Mesenchymal stem cell (in vitro differentiated cells and primary cell): ENCODE measurements at regions not wholly inside any gene's neighbourhood (a gene's known extent, or its start where the extent isn't known, plus 50 kb on each side); places are given as distances from the start of the nearest gene placed in this dataset.

ENCODE experiments used
- DNase-seq: peaks from one replicate; pipeline ENCODE4 v3.0.0-alpha.2; 2013
- H2AFZ ChIP-seq: one replicate; pipeline ENCODE4 v1.6.1; 2013; ENCODE audit warnings: low read depth, mild to moderate bottlenecking, control low read depth, inconsistent platforms, low read length, moderate library complexity
- H2AK5ac ChIP-seq: 2 replicates; pipeline ENCODE4 v1.6.1; 2013; ENCODE audit warnings: low read length, moderate library complexity, mild to moderate bottlenecking, inconsistent platforms; ENCODE audit not compliant: severe bottlenecking
- H2BK120ac ChIP-seq: one replicate; pipeline ENCODE4 v1.6.1; 2013; ENCODE audit warnings: low read depth, mild to moderate bottlenecking, inconsistent platforms, low read length, moderate library complexity
- H2BK12ac ChIP-seq, 2 experiments: one replicate each; pipeline ENCODE4 v1.6.1; 2013; ENCODE audit warnings: inconsistent platforms in 2 of 2, low read length in 2 of 2, mild to moderate bottlenecking in 2 of 2, moderate library complexity in 2 of 2, control low read depth in 1 of 2
- H2BK15ac ChIP-seq: one replicate; pipeline ENCODE4 v1.6.1; 2013; ENCODE audit warnings: mild to moderate bottlenecking, low read depth, inconsistent platforms; ENCODE audit not compliant: poor library complexity, severe bottlenecking
- H2BK5ac ChIP-seq: 2 replicates; pipeline ENCODE4 v1.6.1; 2013; ENCODE audit warnings: low read depth, mild to moderate bottlenecking, low read length, control low read depth, inconsistent platforms; ENCODE audit not compliant: poor library complexity, severe bottlenecking
- H3K14ac ChIP-seq, 2 experiments: one replicate each; pipeline ENCODE4 v1.6.1; 2013; ENCODE audit warnings: inconsistent platforms in 2 of 2, low read length in 2 of 2, control low read depth in 1 of 2, mild to moderate bottlenecking in 1 of 2, moderate library complexity in 1 of 2
- H3K18ac ChIP-seq, 2 experiments: one replicate each; pipeline ENCODE4 v1.6.1; 2013; ENCODE audit warnings: inconsistent platforms in 2 of 2, low read length in 2 of 2, control low read depth in 1 of 2, low read depth in 1 of 2, mild to moderate bottlenecking in 1 of 2
- H3K23ac ChIP-seq, 2 experiments: one replicate each; pipeline ENCODE4 v1.6.1; 2013; ENCODE audit warnings: inconsistent platforms in 2 of 2, low read length in 2 of 2, mild to moderate bottlenecking in 2 of 2, moderate library complexity in 2 of 2, control low read depth in 1 of 2
- H3K27ac ChIP-seq: 2 replicates; pipeline ENCODE4 v1.5.1; 2013; ENCODE audit warnings: mild to moderate bottlenecking, moderate library complexity, low read length, control low read depth, inconsistent platforms; ENCODE audit not compliant: poor library complexity, severe bottlenecking
- H3K27me3 ChIP-seq, 2 experiments: 2 replicates each; pipeline versions ENCODE4 v1.6.1 to v1.7.0; 2013; ENCODE audit warnings: low read length in 2 of 2, mild to moderate bottlenecking in 2 of 2, moderate library complexity in 2 of 2, control low read depth in 1 of 2, inconsistent platforms in 1 of 2; ENCODE audit not compliant: control insufficient read depth in 1 of 2, insufficient read depth in 1 of 2
- H3K36me3 ChIP-seq, 2 experiments: 2 replicates each; pipeline versions ENCODE4 v1.6.1 to v1.7.0; 2013; ENCODE audit warnings: low read length in 2 of 2, control low read depth in 1 of 2, inconsistent platforms in 1 of 2, low read depth in 1 of 2, mild to moderate bottlenecking in 1 of 2; ENCODE audit not compliant: insufficient read depth in 2 of 2, control insufficient read depth in 1 of 2
- H3K4ac ChIP-seq, 2 experiments: one replicate each; pipeline ENCODE4 v1.6.1; 2013; ENCODE audit warnings: inconsistent platforms in 2 of 2, low read length in 2 of 2, mild to moderate bottlenecking in 2 of 2, moderate library complexity in 2 of 2, control low read depth in 1 of 2, low read depth in 1 of 2
- H3K4me1 ChIP-seq: 2 replicates; pipeline ENCODE4 v1.6.1; 2013; ENCODE audit warnings: low read depth, low read length, control low read depth; ENCODE audit not compliant: control insufficient read depth, insufficient read depth
- H3K4me2 ChIP-seq: 2 replicates; pipeline ENCODE4 v1.6.1; 2013; ENCODE audit warnings: low read length, mild to moderate bottlenecking, inconsistent platforms; ENCODE audit not compliant: poor library complexity, severe bottlenecking
- H3K4me3 ChIP-seq, 2 experiments: 2 replicates each; pipeline versions ENCODE4 v1.5.1 to v1.7.0; 2013; ENCODE audit warnings: low read length in 2 of 2, mild to moderate bottlenecking in 2 of 2, control low read depth in 1 of 2, low read depth in 1 of 2; ENCODE audit not compliant: insufficient read depth in 1 of 2
- H3K79me1 ChIP-seq: replicated peaks from 2 replicates; pipeline ENCODE4 v1.6.1; 2013; ENCODE audit warnings: mild to moderate bottlenecking, control low read depth, low read length, inconsistent platforms; ENCODE audit not compliant: poor library complexity, severe bottlenecking
- H3K9ac ChIP-seq: 2 replicates; pipeline ENCODE4 v1.7.0; 2013; ENCODE audit warnings: mild to moderate bottlenecking, low read length, moderate library complexity
- H3K9me3 ChIP-seq: 2 replicates; pipeline ENCODE4 v1.7.0; 2013; ENCODE audit warnings: mild to moderate bottlenecking, low read length; ENCODE audit not compliant: control insufficient read depth
- H4K8ac ChIP-seq: one replicate; pipeline ENCODE4 v1.6.1; 2013; ENCODE audit warnings: inconsistent platforms, mild to moderate bottlenecking, low read length, moderate library complexity
- H4K91ac ChIP-seq: one replicate; pipeline ENCODE4 v1.6.1; 2013; ENCODE audit warnings: mild to moderate bottlenecking, low read length, inconsistent platforms
- WGBS: methylation state at CpG from one replicate; pipeline ENCODE4 v1.1.7; 2013; ENCODE audit warnings: mixed read lengths; 5-methylcytosine and 5-hydroxymethylcytosine counted together

GRCh38 chr6:92114091-92114675, 1305.2 kb downstream of the EPHA7 start:
- no peak overlapping the region for H2BK5ac ChIP-seq
- no peak overlapping the region for H3K4me2 ChIP-seq
- no peak overlapping the region for H4K8ac ChIP-seq
- no peaks in the 10 kb centered on the region for H3K79me1 ChIP-seq
- H3K23ac ChIP-seq, result no peak overlapping the region
- no peak overlapping the region for H2AK5ac ChIP-seq
- no peak for DNase-seq
- H3K18ac ChIP-seq, result no peak overlapping the region
- H3K27ac ChIP-seq, result no peak overlapping the region
- H3K9ac ChIP-seq, result no peak overlapping the region
- no peak overlapping the region for H3K14ac ChIP-seq
- H3K27me3 ChIP-seq, result no peaks in the 10 kb centered on the region
- no peak overlapping the region for H2AFZ ChIP-seq
- no peak overlapping the region for H3K4ac ChIP-seq
- H2BK120ac ChIP-seq, result no peak overlapping the region
- no peaks in the 10 kb centered on the region for H3K36me3 ChIP-seq
- no peak overlapping the region for H2BK12ac ChIP-seq
- no peak overlapping the region for H3K4me3 ChIP-seq
- no peaks in the 10 kb centered on the region for H3K9me3 ChIP-seq
- no peaks in the 10 kb centered on the region for H3K4me1 ChIP-seq
- WGBS, result 33% methylated on average over 1 of the region's 1 CpG
- H2BK15ac ChIP-seq, result no peak overlapping the region
- no peak overlapping the region for H4K91ac ChIP-seq

- H2BK12ac ChIP-seq, result no peak overlapping the region
- no peak overlapping the region for H3K9ac ChIP-seq
- no peaks in the 10 kb centered on the region for H3K79me1 ChIP-seq
- no peaks in the 10 kb centered on the region for H3K36me3 ChIP-seq
- WGBS, result no CpG with 5 or more reads among the region's 2 CpGs
- H3K27ac ChIP-seq, result no peak overlapping the region
- H3K4ac ChIP-seq, result no peak overlapping the region
- no peak overlapping the region for H2BK120ac ChIP-seq
- H4K8ac ChIP-seq, result no peak overlapping the region
- no peak overlapping the region for H3K4me3 ChIP-seq
- no peak overlapping the region for H3K23ac ChIP-seq
- no peak overlapping the region for H3K4me2 ChIP-seq
- no peaks in the 10 kb centered on the region for H3K27me3 ChIP-seq
- H2AK5ac ChIP-seq, result no peak overlapping the region
- no peak for DNase-seq
- H3K4me1 ChIP-seq, result no peaks in the 10 kb centered on the region
- H4K91ac ChIP-seq, result no peak overlapping the region
- H3K9me3 ChIP-seq, result no peaks in the 10 kb centered on the region
- H3K14ac ChIP-seq, result no peak overlapping the region
- H2BK15ac ChIP-seq, result no peak overlapping the region
- H2BK5ac ChIP-seq, result no peak overlapping the region
- H3K18ac ChIP-seq, result no peak overlapping the region
- no peak overlapping the region for H2AFZ ChIP-seq
Observed at GRCh38 chr6:92111386-92111785, 1308.0 kb downstream of the EPHA7 start.

- Histone ChIP-seq H4K91ac (no peak overlapping the region), H3K9ac (no peak overlapping the region), H3K36me3 (no peaks in the 10 kb centered on the region), H2BK12ac (no peak overlapping the region), H2BK120ac (no peak overlapping the region), H3K14ac (no peak overlapping the region), H2AK5ac (no peak overlapping the region), H4K8ac (no peak overlapping the region), H2AFZ (no peak overlapping the region), H3K23ac (no peak overlapping the region), H3K4me3 (no peak overlapping the region), H2BK15ac (no peak overlapping the region), H3K4ac (no peak overlapping the region), H3K27ac (no peak overlapping the region), H3K9me3 (no peaks in the 10 kb centered on the region), H3K79me1 (no peaks in the 10 kb centered on the region), H3K18ac (no peak overlapping the region), H2BK5ac (no peak overlapping the region), H3K4me1 (no peaks in the 10 kb centered on the region), H3K27me3 (no peaks in the 10 kb centered on the region), H3K4me2 (no peak overlapping the region)
- no peak for DNase-seq
- WGBS, result 65% methylated on average over 3 of the region's 4 CpGs
Observed at GRCh38 chr6:92110403-92110802, 1309.0 kb downstream of the EPHA7 start.

- H3K4me1 ChIP-seq, result no peaks in the 10 kb centered on the region
- no peak overlapping the region for H3K23ac ChIP-seq
- no peak overlapping the region for H2AFZ ChIP-seq
- H3K27me3 ChIP-seq, result no peaks in the 10 kb centered on the region
- H3K27ac ChIP-seq, result no peak overlapping the region
- no peak overlapping the region for H3K14ac ChIP-seq
- no peaks in the 10 kb centered on the region for H3K79me1 ChIP-seq
- H4K8ac ChIP-seq, result no peak overlapping the region
- H3K4me3 ChIP-seq, result no peak overlapping the region
- H2BK12ac ChIP-seq, result no peak overlapping the region
- H2BK5ac ChIP-seq, result no peak overlapping the region
- H3K9me3 ChIP-seq, result no peaks in the 10 kb centered on the region
- H4K91ac ChIP-seq, result no peak overlapping the region
- no peak overlapping the region for H3K4me2 ChIP-seq
- WGBS, result 87% methylated on average over 5 of the region's 5 CpGs
- no peak overlapping the region for H3K18ac ChIP-seq
- H3K36me3 ChIP-seq, result no peaks in the 10 kb centered on the region
- no peak overlapping the region for H3K4ac ChIP-seq
- H2BK15ac ChIP-seq, result no peak overlapping the region
- no peak overlapping the region for H2BK120ac ChIP-seq
- DNase-seq, result no peak
- no peak overlapping the region for H3K9ac ChIP-seq
- no peak overlapping the region for H2AK5ac ChIP-seq
Observed at GRCh38 chr6:92109956-92110355, 1309.4 kb downstream of the EPHA7 start.
